HCT116 (cell line): ENCODE measurements at regions not wholly inside any gene's neighbourhood (a gene's known extent, or its start where the extent isn't known, plus 50 kb on each side); places are given as distances from the start of the nearest gene placed in this dataset.
A peak's percentile ranks its signal among the peaks of the same experiment; 100 is the strongest.

Experiments used
- CEBPB ChIP-seq: IDR thresholded peaks from 2 replicates; pipeline ENCODE4 v1.6.1; 2012; ENCODE audit warnings: low read depth
- EZH2 ChIP-seq: fragments of 200-600 bp; sonication (generic); IDR thresholded peaks from 2 replicates; pipeline ENCODE4 v1.6.1; 2017; ENCODE audit warnings: antibody characterized with exemption, mixed run types
- EZH2phosphoT487 ChIP-seq: fragments of 200-600 bp; IDR thresholded peaks from 2 replicates; pipeline ENCODE4 v1.6.1; 2018; ENCODE audit warnings: antibody characterized with exemption, borderline replicate concordance
- JUND ChIP-seq: IDR thresholded peaks from 2 replicates; pipeline ENCODE4 v1.6.1; 2012
- POLR2A ChIP-seq: IDR thresholded peaks from 2 replicates; pipeline ENCODE4 v1.7.0; 2011; ENCODE audit warnings: borderline replicate concordance; ENCODE audit not compliant: insufficient read depth, insufficient read length; ENCODE audit errors: extremely low read depth
- RAD21 ChIP-seq: IDR thresholded peaks from 2 replicates; pipeline ENCODE4 v1.6.1; 2012; ENCODE audit warnings: low read depth, mild to moderate bottlenecking
- TCF7L2 ChIP-seq: IDR thresholded peaks from 2 replicates; pipeline ENCODE4 v1.7.0; 2011; ENCODE audit warnings: borderline replicate concordance, inconsistent platforms; ENCODE audit not compliant: insufficient read depth, insufficient read length; ENCODE audit errors: extremely low read depth
- ZBTB33 ChIP-seq: IDR thresholded peaks from 2 replicates; pipeline ENCODE4 v1.6.1; 2011; ENCODE audit warnings: mild to moderate bottlenecking, low read length, moderate library complexity; ENCODE audit not compliant: insufficient replicate concordance; ENCODE audit errors: extremely low read depth
- ZFX ChIP-seq: fragments of 450-650 bp; IDR thresholded peaks from 2 replicates; pipeline ENCODE4 v1.6.1; 2017
- ZNF274 ChIP-seq: fragments of 200-500 bp; sonication (Bioruptor generic); IDR thresholded peaks from 2 replicates; pipeline ENCODE4 v1.6.1; 2014; ENCODE audit warnings: mild to moderate bottlenecking, low read depth, low read length, inconsistent platforms
- TF ChIP-seq, protein P1 (sequence below), 3 experiments: fragments of 200-600 bp in 1 of 3; sonication (generic) in 1 of 3; IDR thresholded peaks in 2 of 3; conservative IDR thresholded peaks in 1 of 3; 2 replicates each; pipeline ENCODE4 v1.5.1; 2012 to 2017; ENCODE audit warnings: low read depth in 2 of 3, low read length in 2 of 3, antibody characterized with exemption in 1 of 3, borderline replicate concordance in 1 of 3, control low read depth in 1 of 3, mild to moderate bottlenecking in 1 of 3, mixed read lengths in 1 of 3, mixed run types in 1 of 3, moderate library complexity in 1 of 3; ENCODE audit not compliant: insufficient read depth in 1 of 3
- TF ChIP-seq, protein P2 (sequence below): IDR thresholded peaks from 2 replicates; pipeline ENCODE4 v1.6.1; 2012

- TF ChIP-seq, protein P1, sequence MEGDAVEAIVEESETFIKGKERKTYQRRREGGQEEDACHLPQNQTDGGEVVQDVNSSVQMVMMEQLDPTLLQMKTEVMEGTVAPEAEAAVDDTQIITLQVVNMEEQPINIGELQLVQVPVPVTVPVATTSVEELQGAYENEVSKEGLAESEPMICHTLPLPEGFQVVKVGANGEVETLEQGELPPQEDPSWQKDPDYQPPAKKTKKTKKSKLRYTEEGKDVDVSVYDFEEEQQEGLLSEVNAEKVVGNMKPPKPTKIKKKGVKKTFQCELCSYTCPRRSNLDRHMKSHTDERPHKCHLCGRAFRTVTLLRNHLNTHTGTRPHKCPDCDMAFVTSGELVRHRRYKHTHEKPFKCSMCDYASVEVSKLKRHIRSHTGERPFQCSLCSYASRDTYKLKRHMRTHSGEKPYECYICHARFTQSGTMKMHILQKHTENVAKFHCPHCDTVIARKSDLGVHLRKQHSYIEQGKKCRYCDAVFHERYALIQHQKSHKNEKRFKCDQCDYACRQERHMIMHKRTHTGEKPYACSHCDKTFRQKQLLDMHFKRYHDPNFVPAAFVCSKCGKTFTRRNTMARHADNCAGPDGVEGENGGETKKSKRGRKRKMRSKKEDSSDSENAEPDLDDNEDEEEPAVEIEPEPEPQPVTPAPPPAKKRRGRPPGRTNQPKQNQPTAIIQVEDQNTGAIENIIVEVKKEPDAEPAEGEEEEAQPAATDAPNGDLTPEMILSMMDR (IDR thresholded peaks at IDR 0.05 in 2 of 3, conservative IDR thresholded peaks at IDR 0.05 in 1 of 3; ENCODE audit: borderline replicate concordance in 1 of 3, insufficient read depth in 1 of 3, low read depth in 2 of 3, low read length in 2 of 3), result no peak
- no peak for TF ChIP-seq EZH2
- no peak for TF ChIP-seq POLR2A
- no peak for TF ChIP-seq ZFX
- TF ChIP-seq, protein P2, sequence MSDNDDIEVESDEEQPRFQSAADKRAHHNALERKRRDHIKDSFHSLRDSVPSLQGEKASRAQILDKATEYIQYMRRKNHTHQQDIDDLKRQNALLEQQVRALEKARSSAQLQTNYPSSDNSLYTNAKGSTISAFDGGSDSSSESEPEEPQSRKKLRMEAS, result no peak
- TF ChIP-seq JUND, result no peak
- TF ChIP-seq ZNF274, result no peak
- TF ChIP-seq ZBTB33, result no peak
- TF ChIP-seq EZH2phosphoT487, result no peak
- TF ChIP-seq TCF7L2, result no peak
- no peak for TF ChIP-seq CEBPB
- TF ChIP-seq RAD21, result peak; percentile 37; the same call in 1 of the 2 replicates
These were observed 127.1 kb upstream of the BMP4 start for GRCh38 chr14:54083549-54084239.
